Effector memory CD4-positive, alpha-beta T cell (primary cell): ENCODE measurements at regions not wholly inside any gene's neighbourhood (a gene's known extent, or its start where the extent isn't known, plus 50 kb on each side); places are given as distances from the start of the nearest gene placed in this dataset.

Experiments used
- DNase-seq, 3 donors: peaks; one replicate each; pipeline ENCODE4 v3.0.0-alpha.2; 2020
- H3K27ac ChIP-seq: 2 replicates; pipeline ENCODE4 v1.7.0; 2013; ENCODE audit warnings: mild to moderate bottlenecking, low read length, moderate library complexity; ENCODE audit not compliant: insufficient read depth, poor library complexity, severe bottlenecking
- H3K27me3 ChIP-seq: replicated peaks from 2 replicates; pipeline ENCODE4 v1.7.0; 2013; ENCODE audit warnings: mild to moderate bottlenecking, low read length; ENCODE audit not compliant: insufficient read depth, control insufficient read depth, poor library complexity, severe bottlenecking
- H3K36me3 ChIP-seq: 2 replicates; pipeline ENCODE4 v1.7.0; 2013; ENCODE audit warnings: mild to moderate bottlenecking, low read length, moderate library complexity; ENCODE audit not compliant: control insufficient read depth, insufficient read depth
- H3K4me1 ChIP-seq: 2 replicates; pipeline ENCODE4 v1.7.0; 2013; ENCODE audit warnings: low read length, mild to moderate bottlenecking; ENCODE audit not compliant: control insufficient read depth, insufficient read depth, poor library complexity, severe bottlenecking
- H3K4me3 ChIP-seq: 2 replicates; pipeline ENCODE4 v1.7.0; 2013; ENCODE audit warnings: low read length, low read depth, mild to moderate bottlenecking; ENCODE audit not compliant: insufficient read depth, poor library complexity, severe bottlenecking
- H3K9me3 ChIP-seq: 2 replicates; pipeline ENCODE4 v1.7.0; 2013; ENCODE audit warnings: mild to moderate bottlenecking, low read length, moderate library complexity; ENCODE audit not compliant: control insufficient read depth

GRCh38 chr10:4515721-4516120 is 310.3 kb upstream of the AKR1E2 start:
- Histone ChIP-seq H3K27me3 (no peaks in the 10 kb centered on the region), H3K4me1 (no peaks in the 10 kb centered on the region), H3K9me3 (no peaks in the 10 kb centered on the region), H3K36me3 (no peaks in the 10 kb centered on the region), H3K27ac (no peak overlapping the region), H3K4me3 (no peak overlapping the region)
- no peak for DNase-seq

- Histone ChIP-seq H3K27ac (no peak overlapping the region), H3K9me3 (no peaks in the 10 kb centered on the region), H3K4me1 (no peaks in the 10 kb centered on the region), H3K27me3 (no peaks in the 10 kb centered on the region), H3K36me3 (no peaks in the 10 kb centered on the region), H3K4me3 (no peak overlapping the region)
- DNase-seq, result no peak
These were observed 311.4 kb upstream of the AKR1E2 start for GRCh38 chr10:4514445-4515108.

- no peaks in the 10 kb centered on the region for H3K4me1 ChIP-seq
- DNase-seq, result no peak
- H3K27me3 ChIP-seq, result no peaks in the 10 kb centered on the region
- H3K4me3 ChIP-seq, result no peak overlapping the region
- no peak overlapping the region for H3K27ac ChIP-seq
- H3K36me3 ChIP-seq, result no peaks in the 10 kb centered on the region
- H3K9me3 ChIP-seq, result no peaks in the 10 kb centered on the region
These were observed 313.3 kb upstream of the AKR1E2 start for GRCh38 chr10:4512671-4513240.

- Histone ChIP-seq H3K27me3 (no peaks in the 10 kb centered on the region), H3K27ac (no peak overlapping the region), H3K9me3 (no peaks in the 10 kb centered on the region), H3K4me1 (no peaks in the 10 kb centered on the region), H3K4me3 (no peak overlapping the region), H3K36me3 (no peaks in the 10 kb centered on the region)
- DNase-seq, result no peak
These were observed 313.8 kb upstream of the AKR1E2 start for GRCh38 chr10:4512196-4512595.

- no peak for DNase-seq
- Histone ChIP-seq H3K36me3 (no peaks in the 10 kb centered on the region), H3K4me1 (no peaks in the 10 kb centered on the region), H3K4me3 (no peak overlapping the region), H3K27ac (no peak overlapping the region), H3K27me3 (no peaks in the 10 kb centered on the region), H3K9me3 (no peaks in the 10 kb centered on the region)
These were observed 314.5 kb upstream of the AKR1E2 start for GRCh38 chr10:4511509-4511908.

- Histone ChIP-seq H3K4me3 (no peak overlapping the region), H3K27ac (no peak overlapping the region), H3K9me3 (no peaks in the 10 kb centered on the region), H3K27me3 (no peaks in the 10 kb centered on the region), H3K36me3 (no peaks in the 10 kb centered on the region), H3K4me1 (no peaks in the 10 kb centered on the region)
- DNase-seq, result no peak
These were observed 316.6 kb upstream of the AKR1E2 start for GRCh38 chr10:4509405-4509804.

- Histone ChIP-seq H3K4me3 (no peak overlapping the region), H3K36me3 (no peaks in the 10 kb centered on the region), H3K4me1 (no peaks in the 10 kb centered on the region), H3K9me3 (no peaks in the 10 kb centered on the region), H3K27me3 (no peaks in the 10 kb centered on the region), H3K27ac (no peak overlapping the region)
- DNase-seq, result no peak
These were observed 319.9 kb upstream of the AKR1E2 start for GRCh38 chr10:4506095-4506494.

GRCh38 chr10:4504550-4504949 is 321.5 kb upstream of the AKR1E2 start:
- H3K9me3 ChIP-seq, result no peaks in the 10 kb centered on the region
- H3K36me3 ChIP-seq, result no peaks in the 10 kb centered on the region
- no peak for DNase-seq
- H3K27me3 ChIP-seq, result no peaks in the 10 kb centered on the region
- no peak overlapping the region for H3K4me3 ChIP-seq
- H3K27ac ChIP-seq, result no peak overlapping the region
- H3K4me1 ChIP-seq, result no peaks in the 10 kb centered on the region

GRCh38 chr10:4503076-4503475 is 322.9 kb upstream of the AKR1E2 start:
- Histone ChIP-seq H3K9me3 (no peaks in the 10 kb centered on the region), H3K4me3 (no peak overlapping the region), H3K27ac (no peak overlapping the region), H3K27me3 (no peaks in the 10 kb centered on the region), H3K4me1 (no peaks in the 10 kb centered on the region), H3K36me3 (no peaks in the 10 kb centered on the region)
- DNase-seq, result no peak

GRCh38 chr10:4501306-4501705 is 324.7 kb upstream of the AKR1E2 start:
- no peak overlapping the region for H3K27ac ChIP-seq
- H3K4me1 ChIP-seq, result no peaks in the 10 kb centered on the region
- H3K36me3 ChIP-seq, result no peaks in the 10 kb centered on the region
- no peaks in the 10 kb centered on the region for H3K9me3 ChIP-seq
- H3K4me3 ChIP-seq, result no peak overlapping the region
- no peak for DNase-seq
- no peaks in the 10 kb centered on the region for H3K27me3 ChIP-seq
